Stimulated activated CD4-positive, alpha-beta T cell treated with anti-CD3 and anti-CD28 coated beads, Interleukin-12 subunit alpha, Interleukin-12 subunit beta, amount 100 ng/mL, for 48 hours (primary cell): ENCODE measurements at regions not wholly inside any gene's neighbourhood (a gene's known extent, or its start where the extent isn't known, plus 50 kb on each side); places are given as distances from the start of the nearest gene placed in this dataset.

Source experiments
- DNase-seq, 3 donors: peaks; one replicate each; pipeline ENCODE4 v3.0.0-alpha.2; 2020; ENCODE audit warnings: low read depth in 2 of 3, low spot score in 1 of 3

- DNase-seq = no peak
Observed at GRCh38 chr12:25009496-25010092, 60.7 kb upstream of the BCAT1 start.

- DNase-seq = no peak
Observed at GRCh38 chr12:25005376-25005775, 56.5 kb upstream of the BCAT1 start.

GRCh38 chr12:25004447-25004846 lies 55.5 kb upstream of the BCAT1 start:
- no peak for DNase-seq

- DNase-seq = no peak
Observed at GRCh38 chr12:25001311-25001710, 52.4 kb upstream of the BCAT1 start.
